ENCODE measurements at regions not wholly inside any gene's neighbourhood (a gene's known extent, or its start where the extent isn't known, plus 50 kb on each side); places are given as distances from the start of the nearest gene placed in this dataset.
A peak's percentile ranks its signal among the peaks of the same experiment; 100 is the strongest.
"Not testable (repeated sequence)": the region's sequence is repeated elsewhere in the genome, so short reads cannot be mapped to it uniquely, and the experiment has no call there.

GRCh38 chr6:9044426-9044825 is 609.1 kb upstream of the SLC35B3 start:
- no peak for DNase-seq

- DNase-seq = no peak
These were observed 605.4 kb upstream of the SLC35B3 start for GRCh38 chr6:9040718-9041117.

GRCh38 chr6:9039258-9039657 is 603.9 kb upstream of the SLC35B3 start:
- DNase-seq = no peak

GRCh38 chr6:9028086-9028485 is 592.7 kb upstream of the SLC35B3 start:
- no peak for DNase-seq

GRCh38 chr6:9025796-9026394 is 590.5 kb upstream of the SLC35B3 start:
- DNase-seq = peak; percentile 14

GRCh38 chr6:9025228-9025627 is 589.9 kb upstream of the SLC35B3 start:
- peak; percentile 3 for DNase-seq

GRCh38 chr6:9024246-9024645 is 588.9 kb upstream of the SLC35B3 start:
- DNase-seq = not testable (repeated sequence)

- no peak for DNase-seq
These were observed 584.7 kb upstream of the SLC35B3 start for GRCh38 chr6:9020001-9020400.

- DNase-seq = no peak
These were observed 574.6 kb upstream of the SLC35B3 start for GRCh38 chr6:9009931-9010330.

GRCh38 chr6:9007027-9007426 is 571.7 kb upstream of the SLC35B3 start:
- DNase-seq = no peak

GRCh38 chr6:9002833-9003232 is 567.5 kb upstream of the SLC35B3 start:
- DNase-seq = no peak

GRCh38 chr6:8995156-8995555 is 559.8 kb upstream of the SLC35B3 start:
- no peak for DNase-seq

GRCh38 chr6:8993111-8993510 is 557.8 kb upstream of the SLC35B3 start:
- DNase-seq = no peak

GRCh38 chr6:8991844-8992243 is 556.5 kb upstream of the SLC35B3 start:
- no peak for DNase-seq

GRCh38 chr6:8990075-8990474 is 554.7 kb upstream of the SLC35B3 start:
- no peak for DNase-seq

- DNase-seq = peak; percentile 55
These were observed 547.9 kb upstream of the SLC35B3 start for GRCh38 chr6:8983202-8983688.

- no peak for DNase-seq
These were observed 547.3 kb upstream of the SLC35B3 start for GRCh38 chr6:8982668-8983067.

GRCh38 chr6:8973395-8973794 is 538.0 kb upstream of the SLC35B3 start:
- DNase-seq = no peak

- DNase-seq = no peak
These were observed 534.4 kb upstream of the SLC35B3 start for GRCh38 chr6:8969747-8970146.

- peak; percentile 1 for DNase-seq
These were observed 523.7 kb upstream of the SLC35B3 start for GRCh38 chr6:8958894-8959511.

- no peak for DNase-seq
These were observed 518.0 kb upstream of the SLC35B3 start for GRCh38 chr6:8953310-8953709.

- no peak for DNase-seq
These were observed 513.4 kb upstream of the SLC35B3 start for GRCh38 chr6:8948733-8949132.

- no peak for DNase-seq
These were observed 512.6 kb upstream of the SLC35B3 start for GRCh38 chr6:8947900-8948299.

- DNase-seq = no peak
These were observed 509.2 kb upstream of the SLC35B3 start for GRCh38 chr6:8944548-8944947.

- DNase-seq = no peak
These were observed 507.7 kb upstream of the SLC35B3 start for GRCh38 chr6:8943073-8943472.
